GM12878 (cell line): ENCODE measurements at regions not wholly inside any gene's neighbourhood (a gene's known extent, or its start where the extent isn't known, plus 50 kb on each side); places are given as distances from the start of the nearest gene placed in this dataset.

Experiments
- ATAC-seq: fragments of 200-7000 bp; cut with Tn5 transposase; 3 replicates; pipeline ENCODE4 v1.9.1; 2020; ENCODE audit warnings: mild to moderate bottlenecking, moderate library complexity
- BruUV-seq: library from RNA; stranded (reverse); fragments of 400-500 nt; replicated peaks from 2 replicates; lab custom pipeline; 2021; lab: Mats Ljungman, UMichigan
- CTCF ChIA-PET: fragments of 300-600 bp; sonication (Branson Sonifier 250); formaldehyde crosslinking; extraction: SDS; loops from one replicate; lab custom pipeline; 2021; ENCODE audit warnings: inconsistent platforms; lab: Yijun Ruan, JAX
- POLR2A ChIA-PET: fragments of 350-600 bp; formaldehyde crosslinking; extraction: SDS; loops from one replicate; lab custom pipeline; 2021; ENCODE audit warnings: inconsistent platforms; lab: Charles Lee
- RAD21 ChIA-PET: fragments of 300-600 bp; sonication (Branson Sonifier 250); formaldehyde crosslinking; loops from one replicate; lab custom pipeline; 2023; ENCODE audit warnings: antibody characterized with exemption; ENCODE audit not compliant: unreplicated experiment; lab: Charles Lee
- SMC1A ChIA-PET: fragments of 300-600 bp; sonication (Branson Sonifier 250); formaldehyde crosslinking; loops from one replicate; lab custom pipeline; 2023; ENCODE audit not compliant: unreplicated experiment, uncharacterized antibody; lab: Charles Lee
- DNase-seq: peaks from one replicate; pipeline ENCODE4 v3.0.0-alpha.2; 2011; ENCODE audit warnings: low read depth, low spot score
- FAIRE-seq: peaks from 3 replicates; lab custom pipeline; 2011; peaks lifted over from hg19 to GRCh38; lab: Jason Lieb, UNC
- H2AFZ ChIP-seq: 2 replicates; pipeline ENCODE4 v1.6.0; 2011; ENCODE audit warnings: low read depth, low read length, control low read depth; ENCODE audit not compliant: control insufficient read depth
- H3K27ac ChIP-seq: 2 replicates; pipeline ENCODE4 v1.5.1; 2011; ENCODE audit warnings: control low read depth; ENCODE audit not compliant: control insufficient read depth, insufficient read depth
- H3K27me3 ChIP-seq, 2 experiments: replicated peaks in 1 of 2; 2 replicates each; pipeline versions ENCODE4 v1.6.0 to v1.6.1; 2011; ENCODE audit warnings: low read length in 1 of 2; ENCODE audit not compliant: control insufficient read depth in 2 of 2, insufficient read depth in 2 of 2
- H3K36me3 ChIP-seq, 2 experiments: 2 replicates each; pipeline ENCODE4 v1.5.1; 2011; ENCODE audit warnings: low read length in 1 of 2; ENCODE audit not compliant: control insufficient read depth in 2 of 2, insufficient read depth in 2 of 2
- H3K4me1 ChIP-seq: 2 replicates; pipeline ENCODE4 v1.6.1; 2011; ENCODE audit warnings: mild to moderate bottlenecking, low read length, moderate library complexity, mixed read lengths; ENCODE audit not compliant: control insufficient read depth, insufficient read depth
- H3K4me2 ChIP-seq: 2 replicates; pipeline ENCODE4 v1.6.0; 2011; ENCODE audit warnings: control low read depth; ENCODE audit not compliant: control insufficient read depth, insufficient read depth
- H3K4me3 ChIP-seq: fragments of 200-600 bp; sonication (generic); 2 replicates; pipeline ENCODE4 v1.5.1; 2016
- H3K79me2 ChIP-seq: 2 replicates; pipeline ENCODE4 v1.6.0; 2011; ENCODE audit warnings: low read length; ENCODE audit not compliant: control insufficient read depth, insufficient read depth
- H3K9ac ChIP-seq: 2 replicates; pipeline ENCODE4 v1.8.0; 2011; ENCODE audit warnings: low read length, control low read depth, mixed read lengths; ENCODE audit not compliant: control insufficient read depth, insufficient read depth
- H3K9me3 ChIP-seq: replicated peaks from 3 replicates; pipeline ENCODE4 v1.5.1; 2011; ENCODE audit warnings: mild to moderate bottlenecking, low read length; ENCODE audit not compliant: control insufficient read depth, insufficient read depth
- H4K20me1 ChIP-seq: 2 replicates; pipeline ENCODE4 v1.6.0; 2011; ENCODE audit not compliant: control insufficient read depth, insufficient read depth
- JUND ChIP-seq: IDR thresholded peaks from 2 replicates; pipeline ENCODE4 v1.6.1; 2012; ENCODE audit warnings: low read depth, mild to moderate bottlenecking, low read length, improper control_type of control experiment, moderate library complexity
- MYB ChIP-seq: fragments of 150-350 bp; IDR thresholded peaks from 2 replicates; pipeline ENCODE4 v1.6.1; 2014; ENCODE audit warnings: mild to moderate bottlenecking, low read depth, low read length, borderline replicate concordance
- POLR2AphosphoS5 ChIP-seq: IDR thresholded peaks from 2 replicates; pipeline ENCODE4 v1.6.1; 2011; ENCODE audit warnings: mild to moderate bottlenecking, low read length, inconsistent platforms
- POU2F2 ChIP-seq: IDR thresholded peaks from 3 replicates; pipeline ENCODE4 v1.6.1; 2011; ENCODE audit warnings: low read depth, mild to moderate bottlenecking, low read length, borderline replicate concordance
- RCOR1 ChIP-seq: conservative IDR thresholded peaks from 2 replicates; pipeline ENCODE4 v1.6.1; 2012; ENCODE audit warnings: low read depth, low read length, improper control_type of control experiment
- RUNX3 ChIP-seq: IDR thresholded peaks from 2 replicates; pipeline ENCODE4 v1.6.1; 2012; ENCODE audit warnings: low read length, inconsistent platforms
- SMAD5 ChIP-seq: IDR thresholded peaks from 2 replicates; pipeline ENCODE4 v1.6.1; 2016; ENCODE audit warnings: antibody characterized with exemption, low read depth
- TARDBP ChIP-seq: IDR thresholded peaks from 2 replicates; pipeline ENCODE4 v1.6.1; 2016; ENCODE audit warnings: borderline replicate concordance
- TCF12 ChIP-seq: IDR thresholded peaks from 2 replicates; pipeline ENCODE4 v1.6.1; 2011; ENCODE audit warnings: low read depth, mild to moderate bottlenecking, low read length
- ZNF384 ChIP-seq: IDR thresholded peaks from 2 replicates; pipeline ENCODE4 v1.6.1; 2012; ENCODE audit warnings: low read depth, mild to moderate bottlenecking, low read length, improper control_type of control experiment, borderline replicate concordance
- ZZZ3 ChIP-seq: IDR thresholded peaks from 2 replicates; pipeline ENCODE4 v1.6.1; 2011; ENCODE audit warnings: low read depth; ENCODE audit not compliant: control insufficient read depth, insufficient read length
- WGBS: methylation state at CpG from one replicate; pipeline ENCODE4 v1.1.6; 2016; ENCODE audit warnings: low lambda C conversion rate; ENCODE audit not compliant: insufficient replicate concordance, insufficient coverage; ENCODE audit errors: missing lambda C conversion rate; 5-methylcytosine and 5-hydroxymethylcytosine counted together
- in situ Hi-C: fragments of 300-500 bp; cut with MboI; formaldehyde crosslinking; loops from 9 replicates; pipeline ENCODE4 v1.14.3; 2018; ENCODE audit warnings: mixed read lengths
- intact Hi-C: fragments of 100-400 bp; cut with micrococcal nuclease; formaldehyde crosslinking; loops from one replicate; pipeline ENCODE4 v1.14.2; 2022; ENCODE audit not compliant: unreplicated experiment
- TF ChIP-seq, protein P1 (sequence below): IDR thresholded peaks from 2 replicates; pipeline ENCODE4 v1.6.1; 2012; ENCODE audit warnings: low read depth, low read length, improper control_type of control experiment
- TF ChIP-seq, protein P2 (sequence below): fragments of 450-650 bp; IDR thresholded peaks from 2 replicates; pipeline ENCODE4 v1.6.1; 2018; ENCODE audit warnings: borderline replicate concordance, mild to moderate bottlenecking; ENCODE audit not compliant: partially characterized antibody

DNA sequence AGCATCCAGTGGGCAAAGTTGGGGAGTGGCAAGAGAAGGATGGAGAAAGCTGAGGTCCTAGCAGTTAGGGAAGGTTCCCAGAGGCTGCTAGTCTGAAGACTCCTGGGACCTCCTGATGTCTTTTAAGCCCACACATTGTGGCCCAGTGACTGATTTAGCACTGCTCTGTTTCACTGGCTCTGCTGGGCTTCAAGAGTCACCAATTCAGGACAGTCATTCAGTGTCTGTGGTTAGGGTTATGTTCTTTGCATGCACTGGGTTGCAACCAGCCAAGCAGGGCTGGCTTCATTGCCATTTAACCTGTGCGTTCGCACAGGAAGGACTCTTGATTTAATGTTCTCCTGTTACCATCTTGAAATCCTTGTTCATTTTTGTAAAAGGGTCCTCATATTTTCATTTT, 199.2 kb downstream of the ICOS start:
- no peaks in the 10 kb centered on the region for H3K79me2 ChIP-seq
- H2AFZ ChIP-seq: no peak overlapping the region
- no peak for ATAC-seq
- H3K9ac ChIP-seq: no peak overlapping the region
- no peak overlapping the region for H3K4me2 ChIP-seq
- WGBS: 0% methylated on average over 2 of the region's 2 CpGs
- no peaks in the 10 kb centered on the region for H3K9me3 ChIP-seq
- CTCF ChIA-PET: no interaction called here
- BruUV-seq: no TSS peak
- no peaks in the 10 kb centered on the region for H4K20me1 ChIP-seq
- no peak overlapping the region for H3K4me3 ChIP-seq
- H3K27me3 ChIP-seq: no peaks in the 10 kb centered on the region
- H3K4me1 ChIP-seq: no peaks in the 10 kb centered on the region
- RAD21 ChIA-PET: no interaction called here
- peak; percentile 9; the same call in 1 of the 2 replicates for TF ChIP-seq RUNX3
- no peak for TF ChIP-seq SMAD5
- in situ Hi-C loops (no loop called here), intact Hi-C loops (no loop called here)
- no peak overlapping the region for H3K27ac ChIP-seq
- SMC1A ChIA-PET: no interaction called here
- H3K36me3 ChIP-seq: no peaks in the 10 kb centered on the region
- POLR2A ChIA-PET: no interaction called here
- no peak for DNase-seq
- FAIRE-seq: no peak

DNA sequence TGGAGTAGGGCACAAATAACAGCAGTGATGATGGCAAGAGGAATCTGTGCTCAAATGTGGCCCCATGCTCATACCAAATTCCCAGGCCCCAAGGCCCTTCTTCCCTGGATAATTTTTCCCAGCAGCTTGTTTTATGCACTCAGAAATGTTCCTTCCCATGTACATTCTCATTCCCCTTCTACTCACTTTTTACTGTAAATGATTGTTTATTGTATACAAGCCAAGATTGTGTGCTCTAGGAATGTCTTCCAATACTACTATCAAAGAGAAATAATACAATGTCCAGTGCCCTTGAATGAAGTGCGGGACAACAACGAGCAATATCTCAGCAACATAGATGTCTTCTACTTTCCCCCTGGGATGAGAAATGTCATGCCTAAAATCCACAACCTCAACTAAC, 201.6 kb downstream of the ICOS start:
- in situ Hi-C loops (no loop called here), intact Hi-C loops (no loop called here)
- Histone ChIP-seq H4K20me1 (no peaks in the 10 kb centered on the region), H3K79me2 (no peaks in the 10 kb centered on the region), H3K9me3 (no peaks in the 10 kb centered on the region), H3K27me3 (no peaks in the 10 kb centered on the region), H3K9ac (no peak overlapping the region), H3K4me1 (no peaks in the 10 kb centered on the region), H3K27ac (no peak overlapping the region), H2AFZ (no peak overlapping the region), H3K4me3 (no peak overlapping the region), H3K4me2 (no peak overlapping the region), H3K36me3 (no peaks in the 10 kb centered on the region)
- SMC1A ChIA-PET: no interaction called here
- ATAC-seq: no peak
- RAD21 ChIA-PET: interaction anchor here (0.7 kb wide), 1 partner anchor 113 kb away, joined by 3 read pairs; no protein-coding TSS in a partner anchor
- POLR2A ChIA-PET: interaction anchor here (0.6 kb wide), 1 partner anchor 1169 kb away, joined by 3 read pairs; no protein-coding TSS in a partner anchor
- WGBS: 9% methylated on average over 2 of the region's 2 CpGs
- no peak for FAIRE-seq
- no peak for DNase-seq
- CTCF ChIA-PET: no interaction called here
- BruUV-seq: no TSS peak
- TF ChIP-seq POU2F2: no peak
- TF ChIP-seq, protein P1, sequence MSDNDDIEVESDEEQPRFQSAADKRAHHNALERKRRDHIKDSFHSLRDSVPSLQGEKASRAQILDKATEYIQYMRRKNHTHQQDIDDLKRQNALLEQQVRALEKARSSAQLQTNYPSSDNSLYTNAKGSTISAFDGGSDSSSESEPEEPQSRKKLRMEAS: no peak
- TF ChIP-seq, protein P2, sequence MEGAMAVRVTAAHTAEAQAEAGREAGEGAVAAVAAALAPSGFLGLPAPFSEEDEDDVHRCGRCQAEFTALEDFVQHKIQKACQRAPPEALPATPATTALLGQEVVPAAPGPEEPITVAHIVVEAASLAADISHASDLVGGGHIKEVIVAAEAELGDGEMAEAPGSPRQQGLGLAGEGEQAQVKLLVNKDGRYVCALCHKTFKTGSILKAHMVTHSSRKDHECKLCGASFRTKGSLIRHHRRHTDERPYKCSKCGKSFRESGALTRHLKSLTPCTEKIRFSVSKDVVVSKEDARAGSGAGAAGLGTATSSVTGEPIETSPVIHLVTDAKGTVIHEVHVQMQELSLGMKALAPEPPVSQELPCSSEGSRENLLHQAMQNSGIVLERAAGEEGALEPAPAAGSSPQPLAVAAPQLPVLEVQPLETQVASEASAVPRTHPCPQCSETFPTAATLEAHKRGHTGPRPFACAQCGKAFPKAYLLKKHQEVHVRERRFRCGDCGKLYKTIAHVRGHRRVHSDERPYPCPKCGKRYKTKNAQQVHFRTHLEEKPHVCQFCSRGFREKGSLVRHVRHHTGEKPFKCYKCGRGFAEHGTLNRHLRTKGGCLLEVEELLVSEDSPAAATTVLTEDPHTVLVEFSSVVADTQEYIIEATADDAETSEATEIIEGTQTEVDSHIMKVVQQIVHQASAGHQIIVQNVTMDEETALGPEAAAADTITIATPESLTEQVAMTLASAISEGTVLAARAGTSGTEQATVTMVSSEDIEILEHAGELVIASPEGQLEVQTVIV: no peak
- no peak for TF ChIP-seq RCOR1
- no peak for TF ChIP-seq POLR2AphosphoS5
- TF ChIP-seq MYB: no peak
- no peak for TF ChIP-seq TCF12
- TF ChIP-seq TARDBP: no peak
- TF ChIP-seq JUND: no peak
- TF ChIP-seq ZZZ3: no peak
- TF ChIP-seq ZNF384: no peak
